ENCODE measurements at regions not wholly inside any gene's neighbourhood (a gene's known extent, or its start where the extent isn't known, plus 50 kb on each side); places are given as distances from the start of the nearest gene placed in this dataset.

DNA sequence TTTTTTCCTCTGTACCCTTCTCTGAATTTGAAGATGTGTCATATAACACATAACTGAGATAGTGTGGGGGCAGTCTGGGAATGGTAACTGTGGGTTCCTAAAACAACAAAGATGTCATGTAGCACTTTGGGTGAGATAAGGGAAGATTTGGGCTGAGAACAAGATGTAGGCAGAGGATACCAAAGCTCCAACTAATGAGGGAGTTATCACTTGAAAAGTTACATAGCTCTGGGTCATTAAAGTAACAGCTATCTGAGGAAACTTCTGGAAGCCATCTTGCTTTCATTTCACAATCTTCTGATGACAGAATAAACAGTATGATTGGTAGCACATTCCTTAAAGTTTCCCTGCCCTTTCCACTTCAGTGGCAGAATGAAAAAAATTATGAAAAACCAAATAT lies 255.4 kb downstream of the TBX18 start:
- TF ChIP-seq POLR2A (IDR thresholded peaks at IDR 0.05): no peak
- TF ChIP-seq, protein P1, sequence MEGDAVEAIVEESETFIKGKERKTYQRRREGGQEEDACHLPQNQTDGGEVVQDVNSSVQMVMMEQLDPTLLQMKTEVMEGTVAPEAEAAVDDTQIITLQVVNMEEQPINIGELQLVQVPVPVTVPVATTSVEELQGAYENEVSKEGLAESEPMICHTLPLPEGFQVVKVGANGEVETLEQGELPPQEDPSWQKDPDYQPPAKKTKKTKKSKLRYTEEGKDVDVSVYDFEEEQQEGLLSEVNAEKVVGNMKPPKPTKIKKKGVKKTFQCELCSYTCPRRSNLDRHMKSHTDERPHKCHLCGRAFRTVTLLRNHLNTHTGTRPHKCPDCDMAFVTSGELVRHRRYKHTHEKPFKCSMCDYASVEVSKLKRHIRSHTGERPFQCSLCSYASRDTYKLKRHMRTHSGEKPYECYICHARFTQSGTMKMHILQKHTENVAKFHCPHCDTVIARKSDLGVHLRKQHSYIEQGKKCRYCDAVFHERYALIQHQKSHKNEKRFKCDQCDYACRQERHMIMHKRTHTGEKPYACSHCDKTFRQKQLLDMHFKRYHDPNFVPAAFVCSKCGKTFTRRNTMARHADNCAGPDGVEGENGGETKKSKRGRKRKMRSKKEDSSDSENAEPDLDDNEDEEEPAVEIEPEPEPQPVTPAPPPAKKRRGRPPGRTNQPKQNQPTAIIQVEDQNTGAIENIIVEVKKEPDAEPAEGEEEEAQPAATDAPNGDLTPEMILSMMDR (IDR thresholded peaks at IDR 0.05): no peak
- no peak for TF ChIP-seq POLR2AphosphoS5 (IDR thresholded peaks at IDR 0.05; ENCODE audit: insufficient read depth in 1 of 2, low read depth in 1 of 2)
